SK-N-SH (cell line): ENCODE measurements at regions not wholly inside any gene's neighbourhood (a gene's known extent, or its start where the extent isn't known, plus 50 kb on each side); places are given as distances from the start of the nearest gene placed in this dataset.

Source experiments
- CTCF ChIA-PET: fragments of 300-600, 350-600 bp; formaldehyde crosslinking; extraction: SDS; loops from one replicate; lab custom pipeline; 2021; lab: Yijun Ruan, JAX
- POLR2A ChIA-PET: fragments of 350-600 bp; sonication (Branson Sonifier 250); formaldehyde crosslinking; extraction: SDS; loops from one replicate; lab custom pipeline; 2020; ENCODE audit warnings: antibody characterized with exemption, inconsistent platforms; lab: Yijun Ruan, JAX
- DNase-seq: peaks from one replicate; pipeline ENCODE4 v3.0.0; 2012
- H2AFZ ChIP-seq: fragments of 200-600 bp; sonication (generic); 2 replicates; pipeline ENCODE4 v1.8.1; 2016; ENCODE audit warnings: antibody characterized with exemption, mild to moderate bottlenecking, low read depth
- H3F3A ChIP-seq: fragments of 200-600 bp; sonication (generic); replicated peaks from 2 replicates; pipeline ENCODE3; 2016; ENCODE audit warnings: antibody characterized with exemption, mild to moderate bottlenecking; ENCODE audit not compliant: insufficient read depth
- H3K27ac ChIP-seq, 2 experiments: fragments of 200-500 bp in 1 of 2; fragments of 200-600 bp in 1 of 2; sonication (Bioruptor generic) in 1 of 2; sonication (generic), shearing (Covaris generic) in 1 of 2; 2 replicates each; pipeline versions ENCODE4 v1.5.1 to v1.6.1; 2014 to 2016; ENCODE audit warnings: low read depth in 2 of 2, inconsistent platforms in 1 of 2, low read length in 1 of 2, mild to moderate bottlenecking in 1 of 2, mixed read lengths in 1 of 2
- H3K27me3 ChIP-seq: fragments of 200-600 bp; sonication (generic), shearing (Covaris generic); 2 replicates; pipeline ENCODE4 v1.6.1; 2016; ENCODE audit warnings: mixed run types; ENCODE audit not compliant: insufficient read depth
- H3K36me3 ChIP-seq, 2 experiments: fragments of 200-500 bp in 1 of 2; fragments of 200-600 bp in 1 of 2; sonication (Bioruptor generic) in 1 of 2; sonication (generic) in 1 of 2; replicated peaks in 1 of 2; 2 replicates each; pipeline versions ENCODE3 to v1.5.1; 2014 to 2016; ENCODE audit warnings: low read length in 1 of 2, mild to moderate bottlenecking in 1 of 2; ENCODE audit not compliant: insufficient read depth in 2 of 2, control insufficient read depth in 1 of 2
- H3K4me1 ChIP-seq, 2 experiments: fragments of 200-500 bp in 1 of 2; fragments of 200-600 bp in 1 of 2; sonication (Bioruptor generic) in 1 of 2; sonication (generic), shearing (Covaris generic) in 1 of 2; 2 replicates each; pipeline versions ENCODE4 v1.5.1 to v1.6.1; 2014 to 2016; ENCODE audit warnings: low read depth in 1 of 2, low read length in 1 of 2, mixed run types in 1 of 2; ENCODE audit not compliant: insufficient read depth in 2 of 2, control insufficient read depth in 1 of 2
- H3K4me2 ChIP-seq: fragments of 200-600 bp; sonication (generic), shearing (Covaris generic); 2 replicates; pipeline ENCODE4 v1.6.1; 2017; ENCODE audit warnings: mixed run types
- H3K4me3 ChIP-seq, 2 experiments: fragments of 200-500 bp in 1 of 2; fragments of 200-600 bp in 1 of 2; sonication (Bioruptor generic) in 1 of 2; sonication (generic), shearing (Covaris generic) in 1 of 2; 2 replicates each; pipeline versions ENCODE4 v1.5.1 to v1.8.1; 2014 to 2016; ENCODE audit warnings: low read depth in 2 of 2, inconsistent platforms in 1 of 2, low read length in 1 of 2, mild to moderate bottlenecking in 1 of 2, mixed read lengths in 1 of 2, moderate library complexity in 1 of 2
- H3K79me2 ChIP-seq: fragments of 200-600 bp; sonication (generic); 2 replicates; pipeline ENCODE4 v1.8.1; 2017; ENCODE audit warnings: mild to moderate bottlenecking; ENCODE audit not compliant: insufficient read depth
- H3K9ac ChIP-seq: fragments of 200-600 bp; sonication (generic); 2 replicates; pipeline ENCODE4 v1.6.1; 2017; ENCODE audit warnings: mixed run types
- H3K9me2 ChIP-seq: fragments of 200-600 bp; sonication (generic); 2 replicates; pipeline ENCODE4 v1.6.1; 2017; ENCODE audit warnings: mixed run types
- H3K9me3 ChIP-seq: fragments of 200-600 bp; sonication (generic); 2 replicates; pipeline ENCODE4 v1.6.1; 2017; ENCODE audit warnings: mixed run types, mild to moderate bottlenecking, moderate library complexity
- H4K20me1 ChIP-seq: fragments of 200-600 bp; sonication (generic); 2 replicates; pipeline ENCODE4 v1.6.1; 2017; ENCODE audit warnings: mild to moderate bottlenecking, mixed run types; ENCODE audit not compliant: insufficient read depth
- CHD2 ChIP-seq: fragments of 150-350 bp; IDR thresholded peaks from 2 replicates; pipeline ENCODE4 v1.6.1; 2018; ENCODE audit warnings: low read length; ENCODE audit not compliant: partially characterized antibody
- GATA2 ChIP-seq: sonication (generic); formaldehyde crosslinking; IDR thresholded peaks from 2 replicates; pipeline ENCODE4 v1.5.0; 2020; ENCODE audit warnings: mild to moderate bottlenecking, missing genetic modification reagents
- NFIC ChIP-seq: IDR thresholded peaks from 2 replicates; pipeline ENCODE4 v1.4.0; 2012; ENCODE audit warnings: borderline replicate concordance
- RFX5 ChIP-seq: IDR thresholded peaks from 2 replicates; pipeline ENCODE4 v1.6.1; 2012; ENCODE audit warnings: mild to moderate bottlenecking, improper control_type of control experiment, low read length
- SIN3A ChIP-seq: IDR thresholded peaks from 2 replicates; pipeline ENCODE4 v1.6.1; 2012; ENCODE audit warnings: low read depth, mild to moderate bottlenecking, low read length, moderate library complexity, borderline replicate concordance
- TCF12 ChIP-seq: IDR thresholded peaks from 2 replicates; pipeline ENCODE4 v1.4.0; 2012
- WGBS: methylation state at CpG from one replicate; pipeline ENCODE4 v1.1.6; 2017; ENCODE audit warnings: low lambda C conversion rate; 5-methylcytosine and 5-hydroxymethylcytosine counted together
- TF ChIP-seq, protein P1 (sequence below): IDR thresholded peaks from 2 replicates; pipeline ENCODE4 v1.4.0; 2012; ENCODE audit warnings: low read depth, borderline replicate concordance
- TF ChIP-seq, protein P2 (sequence below): IDR thresholded peaks from 2 replicates; pipeline ENCODE4 v1.6.1; 2012; ENCODE audit warnings: mild to moderate bottlenecking, low read depth, low read length, moderate library complexity

DNA sequence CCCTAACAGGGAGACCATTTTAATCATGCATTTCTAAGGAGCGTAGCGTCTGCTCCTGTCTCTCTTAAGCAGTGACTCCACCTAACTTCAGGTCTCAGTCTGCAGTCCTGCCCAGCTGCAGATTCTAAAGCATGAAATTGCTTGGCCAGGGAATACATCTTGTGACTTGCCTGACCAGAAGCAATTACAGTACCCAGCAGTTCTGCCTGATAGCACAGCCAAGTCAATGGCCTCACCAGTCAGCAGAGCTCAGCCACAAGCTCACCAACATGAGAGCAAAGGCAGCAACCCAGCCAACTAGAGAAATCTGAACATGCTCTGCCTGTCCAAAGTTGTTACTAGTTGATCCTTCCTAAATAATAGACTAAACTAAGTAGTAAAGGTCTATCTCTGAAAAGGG is 2011.9 kb upstream of the PCDH10 start:
- H3K4me3 ChIP-seq, result no peak overlapping the region
- no peak overlapping the region for H3K9ac ChIP-seq
- no peaks in the 10 kb centered on the region for H3K9me2 ChIP-seq
- no peaks in the 10 kb centered on the region for H3K9me3 ChIP-seq
- TF ChIP-seq RFX5, result no peak
- TF ChIP-seq, all 33 proteins: peak for 0
- Histone ChIP-seq H3K4me2 (no peak overlapping the region), H3K79me2 (no peaks in the 10 kb centered on the region), H3K4me1 (no peaks in the 10 kb centered on the region), H3K36me3 (no peaks in the 10 kb centered on the region), H4K20me1 (no peaks in the 10 kb centered on the region), H3K27ac (no peak overlapping the region), H3F3A (no peaks in the 10 kb centered on the region), H2AFZ (no peak overlapping the region), H3K27me3 (no peaks in the 10 kb centered on the region)
- ChIA-PET POLR2A (no interaction called here), CTCF (no interaction called here)
- no peak for DNase-seq
- 37% methylated on average over 2 of the region's 2 CpGs for WGBS

DNA sequence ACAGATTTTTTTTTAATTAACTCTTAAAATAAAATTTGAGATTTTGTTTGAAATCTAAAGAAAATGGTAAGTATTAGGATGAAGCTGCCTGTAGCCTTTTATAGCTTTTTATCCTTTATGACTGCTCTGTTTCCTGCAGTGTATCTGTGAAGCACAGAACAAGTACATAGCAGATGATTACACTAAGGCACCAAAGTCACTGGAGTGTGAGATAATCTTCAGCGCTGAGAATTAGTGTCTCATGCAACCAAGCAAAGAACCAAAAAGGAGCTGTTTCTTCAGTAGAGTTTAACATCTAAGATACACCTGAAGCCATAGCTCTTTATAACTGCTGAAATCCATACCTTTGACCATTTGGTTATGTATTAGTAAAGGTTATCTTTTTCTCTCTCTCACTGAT is 1989.8 kb upstream of the PCDH10 start:
- no peaks in the 10 kb centered on the region for H3K79me2 ChIP-seq

More for the DNA sequence above, 1989.8 kb upstream of the PCDH10 start:
- TF ChIP-seq, protein P1, sequence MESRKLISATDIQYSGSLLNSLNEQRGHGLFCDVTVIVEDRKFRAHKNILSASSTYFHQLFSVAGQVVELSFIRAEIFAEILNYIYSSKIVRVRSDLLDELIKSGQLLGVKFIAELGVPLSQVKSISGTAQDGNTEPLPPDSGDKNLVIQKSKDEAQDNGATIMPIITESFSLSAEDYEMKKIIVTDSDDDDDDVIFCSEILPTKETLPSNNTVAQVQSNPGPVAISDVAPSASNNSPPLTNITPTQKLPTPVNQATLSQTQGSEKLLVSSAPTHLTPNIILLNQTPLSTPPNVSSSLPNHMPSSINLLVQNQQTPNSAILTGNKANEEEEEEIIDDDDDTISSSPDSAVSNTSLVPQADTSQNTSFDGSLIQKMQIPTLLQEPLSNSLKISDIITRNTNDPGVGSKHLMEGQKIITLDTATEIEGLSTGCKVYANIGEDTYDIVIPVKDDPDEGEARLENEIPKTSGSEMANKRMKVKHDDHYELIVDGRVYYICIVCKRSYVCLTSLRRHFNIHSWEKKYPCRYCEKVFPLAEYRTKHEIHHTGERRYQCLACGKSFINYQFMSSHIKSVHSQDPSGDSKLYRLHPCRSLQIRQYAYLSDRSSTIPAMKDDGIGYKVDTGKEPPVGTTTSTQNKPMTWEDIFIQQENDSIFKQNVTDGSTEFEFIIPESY, result no peak
- TF ChIP-seq TCF12, result no peak
- TF ChIP-seq GATA2 (CRISPR knock-in tag), result no peak
- TF ChIP-seq, protein P2, sequence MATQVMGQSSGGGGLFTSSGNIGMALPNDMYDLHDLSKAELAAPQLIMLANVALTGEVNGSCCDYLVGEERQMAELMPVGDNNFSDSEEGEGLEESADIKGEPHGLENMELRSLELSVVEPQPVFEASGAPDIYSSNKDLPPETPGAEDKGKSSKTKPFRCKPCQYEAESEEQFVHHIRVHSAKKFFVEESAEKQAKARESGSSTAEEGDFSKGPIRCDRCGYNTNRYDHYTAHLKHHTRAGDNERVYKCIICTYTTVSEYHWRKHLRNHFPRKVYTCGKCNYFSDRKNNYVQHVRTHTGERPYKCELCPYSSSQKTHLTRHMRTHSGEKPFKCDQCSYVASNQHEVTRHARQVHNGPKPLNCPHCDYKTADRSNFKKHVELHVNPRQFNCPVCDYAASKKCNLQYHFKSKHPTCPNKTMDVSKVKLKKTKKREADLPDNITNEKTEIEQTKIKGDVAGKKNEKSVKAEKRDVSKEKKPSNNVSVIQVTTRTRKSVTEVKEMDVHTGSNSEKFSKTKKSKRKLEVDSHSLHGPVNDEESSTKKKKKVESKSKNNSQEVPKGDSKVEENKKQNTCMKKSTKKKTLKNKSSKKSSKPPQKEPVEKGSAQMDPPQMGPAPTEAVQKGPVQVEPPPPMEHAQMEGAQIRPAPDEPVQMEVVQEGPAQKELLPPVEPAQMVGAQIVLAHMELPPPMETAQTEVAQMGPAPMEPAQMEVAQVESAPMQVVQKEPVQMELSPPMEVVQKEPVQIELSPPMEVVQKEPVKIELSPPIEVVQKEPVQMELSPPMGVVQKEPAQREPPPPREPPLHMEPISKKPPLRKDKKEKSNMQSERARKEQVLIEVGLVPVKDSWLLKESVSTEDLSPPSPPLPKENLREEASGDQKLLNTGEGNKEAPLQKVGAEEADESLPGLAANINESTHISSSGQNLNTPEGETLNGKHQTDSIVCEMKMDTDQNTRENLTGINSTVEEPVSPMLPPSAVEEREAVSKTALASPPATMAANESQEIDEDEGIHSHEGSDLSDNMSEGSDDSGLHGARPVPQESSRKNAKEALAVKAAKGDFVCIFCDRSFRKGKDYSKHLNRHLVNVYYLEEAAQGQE, result no peak
- no peak for TF ChIP-seq NFIC
- no peak for TF ChIP-seq CHD2
- TF ChIP-seq SIN3A, result no peak
- H3K27ac ChIP-seq, result no peak overlapping the region
- CTCF ChIA-PET, result no interaction called here
- H3K9me2 ChIP-seq, result no peaks in the 10 kb centered on the region
- no peaks in the 10 kb centered on the region; the same call in 1 of the 2 replicates for H3K27me3 ChIP-seq
- 79% methylated on average over 1 of the region's 1 CpG for WGBS
- H3K36me3 ChIP-seq, result no peaks in the 10 kb centered on the region
- no peak overlapping the region for H3K4me2 ChIP-seq
- no peak overlapping the region for H2AFZ ChIP-seq
- H3F3A ChIP-seq, result no peaks in the 10 kb centered on the region
- no peak overlapping the region for H3K9ac ChIP-seq
- H4K20me1 ChIP-seq, result no peaks in the 10 kb centered on the region
- no peaks in the 10 kb centered on the region for H3K4me1 ChIP-seq
- DNase-seq, result no peak
- POLR2A ChIA-PET, result no interaction called here
- H3K4me3 ChIP-seq, result no peak overlapping the region
- H3K9me3 ChIP-seq, result no peaks in the 10 kb centered on the region
